MM.1S (cell line): ENCODE measurements at regions not wholly inside any gene's neighbourhood (a gene's known extent, or its start where the extent isn't known, plus 50 kb on each side); places are given as distances from the start of the nearest gene placed in this dataset.

Experiments used
- DNase-seq: peaks from one replicate; pipeline ENCODE4 v3.0.0-alpha.2; 2015
- H2AFZ ChIP-seq: fragments of 300-600 bp; sonication (generic); 2 replicates; pipeline ENCODE4 v1.6.0; 2016; ENCODE audit warnings: antibody characterized with exemption, low read length
- H3F3A ChIP-seq: fragments of 300-600 bp; sonication (generic); 2 replicates; pipeline ENCODE4 v1.6.1; 2016; ENCODE audit warnings: mild to moderate bottlenecking, antibody characterized with exemption, low read length, moderate library complexity, mixed read lengths; ENCODE audit not compliant: insufficient read depth
- H3K27ac ChIP-seq: fragments of 300-600 bp; sonication (generic); 2 replicates; pipeline ENCODE4 v1.5.1; 2016; ENCODE audit warnings: mild to moderate bottlenecking, low read length
- H3K27me3 ChIP-seq: fragments of 300-600 bp; sonication (generic); replicated peaks from 2 replicates; pipeline ENCODE4 v1.6.0; 2016; ENCODE audit warnings: low read length; ENCODE audit not compliant: insufficient read depth
- H3K36me3 ChIP-seq: fragments of 300-600 bp; sonication (generic); replicated peaks from 2 replicates; pipeline ENCODE4 v1.6.1; 2016; ENCODE audit warnings: mild to moderate bottlenecking, low read length, mixed read lengths; ENCODE audit not compliant: insufficient read depth
- H3K4me1 ChIP-seq: fragments of 300-600 bp; sonication (generic); 2 replicates; pipeline ENCODE4 v1.6.1; 2016; ENCODE audit warnings: low read length, mixed read lengths
- H3K4me2 ChIP-seq: fragments of 300-600 bp; sonication (generic); 2 replicates; pipeline ENCODE4 v1.6.0; 2016; ENCODE audit warnings: low read depth, low read length
- H3K4me3 ChIP-seq: fragments of 300-600 bp; sonication (generic); 2 replicates; pipeline ENCODE4 v1.5.1; 2016; ENCODE audit warnings: low read length, mixed read lengths
- H3K79me2 ChIP-seq: fragments of 300-600 bp; sonication (generic); 2 replicates; pipeline ENCODE4 v1.6.1; 2016; ENCODE audit warnings: mixed run types, low read length, mixed read lengths
- H3K9ac ChIP-seq: fragments of 300-600 bp; sonication (generic); 2 replicates; pipeline ENCODE4 v1.6.1; 2016; ENCODE audit warnings: low read length, mixed read lengths
- H3K9me2 ChIP-seq: fragments of 300-600 bp; sonication (generic); replicated peaks from 2 replicates; pipeline ENCODE4 v1.6.1; 2016; ENCODE audit warnings: mild to moderate bottlenecking, low read length, mixed read lengths; ENCODE audit not compliant: insufficient read depth
- H3K9me3 ChIP-seq: fragments of 300-600 bp; sonication (generic); replicated peaks from 2 replicates; pipeline ENCODE4 v1.6.1; 2016; ENCODE audit warnings: mild to moderate bottlenecking, low read length, mixed read lengths; ENCODE audit not compliant: insufficient read depth
- H4K20me1 ChIP-seq: fragments of 300-600 bp; sonication (generic); 2 replicates; pipeline ENCODE4 v1.6.1; 2016; ENCODE audit warnings: mild to moderate bottlenecking, low read length, moderate library complexity, mixed read lengths; ENCODE audit not compliant: insufficient read depth
- CTCF ChIP-seq: fragments of 300-600 bp; sonication (generic); IDR thresholded peaks from 2 replicates; pipeline ENCODE4 v1.5.1; 2016; ENCODE audit warnings: antibody characterized with exemption, low read length, mixed read lengths
- EZH2 ChIP-seq: fragments of 300-600 bp; sonication (generic); optimal IDR thresholded peaks from 2 replicates; pipeline ENCODE3; 2017; ENCODE audit warnings: low read depth, mild to moderate bottlenecking, antibody characterized with exemption, low read length, mixed read lengths
- EZH2phosphoT487 ChIP-seq: fragments of 300-600 bp; sonication (generic); IDR thresholded peaks from 2 replicates; pipeline ENCODE4 v1.6.1; 2018; ENCODE audit warnings: antibody characterized with exemption, low read length

DNA sequence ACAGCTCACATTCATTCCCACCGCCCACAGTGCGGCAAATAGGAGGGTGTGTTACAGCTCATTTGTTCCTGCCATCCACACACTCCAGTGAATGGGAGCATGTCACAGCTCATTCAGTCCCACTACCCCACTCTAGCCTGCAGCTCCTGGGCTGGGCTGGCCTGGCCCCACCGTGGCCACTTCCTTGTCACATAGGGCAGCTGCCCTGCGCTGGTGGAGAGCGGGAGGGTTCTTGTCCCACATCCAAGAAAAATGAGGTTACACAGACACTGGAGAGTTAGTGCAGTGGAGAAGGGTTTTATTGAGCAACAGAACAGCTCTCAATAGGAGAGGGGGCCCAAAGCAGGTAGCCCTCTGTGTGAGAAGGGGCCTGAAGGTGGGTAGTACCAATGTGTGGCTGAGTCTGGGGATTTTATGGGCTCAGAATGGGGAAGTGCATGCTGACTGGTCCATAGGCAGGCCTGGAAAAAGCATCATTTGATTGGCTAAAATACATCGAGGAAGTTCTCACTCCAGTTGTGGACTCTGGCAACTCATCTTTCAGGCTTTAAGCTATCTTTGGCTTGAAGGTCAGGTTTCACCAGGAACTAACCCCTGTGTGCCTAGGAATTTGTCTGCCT, 249.7 kb downstream of the ETAA1 start:
- H3K9me2 ChIP-seq: no peaks in the 10 kb centered on the region
- no peaks in the 10 kb centered on the region for H3K9me3 ChIP-seq
- H2AFZ ChIP-seq: no peak overlapping the region
- H4K20me1 ChIP-seq: no peaks in the 10 kb centered on the region
- no peaks in the 10 kb centered on the region for H3K4me1 ChIP-seq
- no peak overlapping the region for H3K9ac ChIP-seq
- H3K4me3 ChIP-seq: no peak overlapping the region
- H3K4me2 ChIP-seq: no peak overlapping the region
- H3K27me3 ChIP-seq: no peaks in the 10 kb centered on the region
- H3K79me2 ChIP-seq: no peaks in the 10 kb centered on the region
- DNase-seq: no peak
- no peak for TF ChIP-seq CTCF
- TF ChIP-seq EZH2: no peak
- TF ChIP-seq EZH2phosphoT487: no peak
- no peaks in the 10 kb centered on the region for H3F3A ChIP-seq
- H3K27ac ChIP-seq: no peak overlapping the region
- no peaks in the 10 kb centered on the region for H3K36me3 ChIP-seq

GRCh38 chr2:67649331-67650261, 252.5 kb downstream of the ETAA1 start:
- Histone ChIP-seq H2AFZ (no peak overlapping the region), H3K4me2 (no peak overlapping the region), H3K9me2 (no peaks in the 10 kb centered on the region), H3K27ac (no peak overlapping the region), H3K27me3 (no peaks in the 10 kb centered on the region), H4K20me1 (no peaks in the 10 kb centered on the region), H3K36me3 (no peaks in the 10 kb centered on the region), H3K9me3 (no peaks in the 10 kb centered on the region), H3K4me3 (no peak overlapping the region), H3F3A (no peaks in the 10 kb centered on the region), H3K4me1 (no peaks in the 10 kb centered on the region), H3K9ac (no peak overlapping the region), H3K79me2 (no peaks in the 10 kb centered on the region)
- TF ChIP-seq EZH2 (no peak), CTCF (no peak), EZH2phosphoT487 (no peak)
- DNase-seq: no peak

- Histone ChIP-seq H3K4me1 (no peaks in the 10 kb centered on the region), H3K27ac (no peak overlapping the region), H3K79me2 (no peaks in the 10 kb centered on the region), H3F3A (no peaks in the 10 kb centered on the region), H3K4me3 (no peak overlapping the region), H3K9ac (no peak overlapping the region), H3K4me2 (no peak overlapping the region), H2AFZ (no peak overlapping the region), H3K9me2 (no peaks in the 10 kb centered on the region), H4K20me1 (no peaks in the 10 kb centered on the region), H3K36me3 (no peaks in the 10 kb centered on the region), H3K9me3 (no peaks in the 10 kb centered on the region), H3K27me3 (no peaks in the 10 kb centered on the region)
- TF ChIP-seq EZH2phosphoT487 (no peak), CTCF (0 out of 2 replicates have a peak, but pooled peaks have one; percentile 3)
- no peak for DNase-seq
Measured at GRCh38 chr2:67650291-67651133, 253.4 kb downstream of the ETAA1 start.
